Panc1 (cell line): ENCODE measurements at regions not wholly inside any gene's neighbourhood (a gene's known extent, or its start where the extent isn't known, plus 50 kb on each side); places are given as distances from the start of the nearest gene placed in this dataset.

Source experiments
- ATAC-seq: fragments of 200-7000 bp; cut with Tn5 transposase; 2 replicates; pipeline ENCODE4 v1.9.1; 2020; ENCODE audit warnings: mild to moderate bottlenecking, moderate library complexity
- BruUV-seq: library from RNA; stranded (reverse); fragments of 400-500 nt; replicated peaks from 2 replicates; lab custom pipeline; 2021; lab: Mats Ljungman, UMichigan
- CTCF ChIA-PET: fragments of 300-600 bp; sonication (Branson Sonifier 250); formaldehyde crosslinking; loops from one replicate; lab custom pipeline; 2022; ENCODE audit warnings: antibody characterized with exemption; lab: Charles Lee
- POLR2A ChIA-PET: fragments of 300-600 bp; sonication (Branson Sonifier 250); formaldehyde crosslinking; loops from one replicate; lab custom pipeline; 2022; ENCODE audit warnings: antibody characterized with exemption; lab: Charles Lee
- DNase-seq: peaks from one replicate; pipeline ENCODE4 v3.0.0-alpha.2; 2010; ENCODE audit warnings: low read depth, low spot score
- H3K27ac ChIP-seq: 2 replicates; pipeline ENCODE4 v1.5.1; 2011; ENCODE audit warnings: mild to moderate bottlenecking, low read length, inconsistent platforms
- H3K27me3 ChIP-seq: fragments of 200-500 bp; sonication (Bioruptor generic); 2 replicates; pipeline ENCODE4 v1.6.0; 2014; ENCODE audit warnings: low read length, inconsistent platforms; ENCODE audit not compliant: control insufficient read depth, insufficient read depth
- H3K36me3 ChIP-seq: fragments of 200-500 bp; sonication (Bioruptor generic); 2 replicates; pipeline ENCODE4 v1.5.1; 2014; ENCODE audit warnings: inconsistent platforms, mild to moderate bottlenecking, low read length, moderate library complexity; ENCODE audit not compliant: control insufficient read depth, insufficient read depth
- H3K4me1 ChIP-seq: 2 replicates; pipeline ENCODE4 v1.5.1; 2011; ENCODE audit warnings: inconsistent platforms, mild to moderate bottlenecking, low read length, moderate library complexity; ENCODE audit not compliant: control insufficient read depth, insufficient read depth
- H3K4me3 ChIP-seq, 2 experiments: 2 replicates each; pipeline ENCODE4 v1.5.1; 2011 to 2012; ENCODE audit warnings: low read depth in 2 of 2, low read length in 2 of 2, mild to moderate bottlenecking in 2 of 2, inconsistent platforms in 1 of 2, moderate library complexity in 1 of 2
- H3K9me3 ChIP-seq: fragments of 200-500 bp; sonication (Bioruptor generic); 2 replicates; pipeline ENCODE4 v1.5.1; 2014; ENCODE audit warnings: low read depth, mild to moderate bottlenecking, inconsistent platforms, low read length, moderate library complexity; ENCODE audit not compliant: control insufficient read depth, insufficient read depth
- POLR2AphosphoS5 ChIP-seq: IDR thresholded peaks from 2 replicates; pipeline ENCODE4 v1.6.1; 2012; ENCODE audit warnings: mild to moderate bottlenecking, low read depth, low read length, moderate library complexity
- SIN3A ChIP-seq: IDR thresholded peaks from 2 replicates; pipeline ENCODE4 v1.6.1; 2012; ENCODE audit warnings: low read depth, mild to moderate bottlenecking, low read length, moderate library complexity, borderline replicate concordance; ENCODE audit not compliant: insufficient read depth
- TCF7L2 ChIP-seq: IDR thresholded peaks from 2 replicates; pipeline ENCODE4 v1.6.1; 2011; ENCODE audit warnings: mild to moderate bottlenecking, low read depth, low read length, inconsistent platforms
- in situ Hi-C: cut with HindIII; loops from 2 replicates; pipeline ENCODE4 v1.10.0; 2016; ENCODE audit warnings: low sequenced_read_pairs, low pct_unique_long_range_greater_than_20kb
- intact Hi-C: fragments of 100-400 bp; cut with micrococcal nuclease; formaldehyde crosslinking; loops from one replicate; pipeline ENCODE4 v1.10.0; 2022; ENCODE audit not compliant: unreplicated experiment
- TF ChIP-seq, protein P1 (sequence below), 2 experiments: IDR thresholded peaks; 2 replicates each; pipeline ENCODE4 v1.6.1; 2011 to 2012; ENCODE audit warnings: low read depth in 2 of 2, control low read depth in 1 of 2, low read length in 1 of 2, mild to moderate bottlenecking in 1 of 2, moderate library complexity in 1 of 2; ENCODE audit not compliant: insufficient read depth in 1 of 2
- TF ChIP-seq, protein P2 (sequence below): fragments of 450-650 bp; IDR thresholded peaks from 2 replicates; pipeline ENCODE4 v1.5.1; 2017; ENCODE audit warnings: mild to moderate bottlenecking

DNA sequence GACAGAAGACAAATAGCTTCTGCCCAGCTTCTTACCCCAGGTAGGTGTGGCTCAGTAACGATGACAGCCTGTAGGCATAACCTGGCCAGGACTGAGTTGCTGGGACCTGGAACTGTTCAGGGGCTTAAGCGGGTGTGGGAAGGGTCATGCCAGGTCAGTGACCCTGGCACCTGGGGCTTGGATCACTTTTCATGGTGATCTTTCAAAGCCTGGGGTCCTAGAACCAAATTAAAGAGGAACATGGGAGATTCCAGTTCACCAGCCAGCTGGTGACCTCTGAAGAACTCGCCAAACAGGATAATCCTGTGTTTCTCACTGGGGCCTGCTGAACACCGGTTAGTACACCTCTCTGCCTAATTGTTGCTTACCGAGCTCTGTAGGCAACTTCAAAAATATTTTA, 102.6 kb upstream of the LMNTD1 start:
- intact Hi-C loops (no loop called here), in situ Hi-C loops (no loop called here)
- H3K36me3 ChIP-seq = no peaks in the 10 kb centered on the region
- H3K27ac ChIP-seq = no peak overlapping the region
- no TSS peak for BruUV-seq
- no peak overlapping the region for H3K4me3 ChIP-seq
- H3K27me3 ChIP-seq = no peaks in the 10 kb centered on the region; the same call in 1 of the 2 replicates
- TF ChIP-seq SIN3A = no peak
- TF ChIP-seq, protein P1, sequence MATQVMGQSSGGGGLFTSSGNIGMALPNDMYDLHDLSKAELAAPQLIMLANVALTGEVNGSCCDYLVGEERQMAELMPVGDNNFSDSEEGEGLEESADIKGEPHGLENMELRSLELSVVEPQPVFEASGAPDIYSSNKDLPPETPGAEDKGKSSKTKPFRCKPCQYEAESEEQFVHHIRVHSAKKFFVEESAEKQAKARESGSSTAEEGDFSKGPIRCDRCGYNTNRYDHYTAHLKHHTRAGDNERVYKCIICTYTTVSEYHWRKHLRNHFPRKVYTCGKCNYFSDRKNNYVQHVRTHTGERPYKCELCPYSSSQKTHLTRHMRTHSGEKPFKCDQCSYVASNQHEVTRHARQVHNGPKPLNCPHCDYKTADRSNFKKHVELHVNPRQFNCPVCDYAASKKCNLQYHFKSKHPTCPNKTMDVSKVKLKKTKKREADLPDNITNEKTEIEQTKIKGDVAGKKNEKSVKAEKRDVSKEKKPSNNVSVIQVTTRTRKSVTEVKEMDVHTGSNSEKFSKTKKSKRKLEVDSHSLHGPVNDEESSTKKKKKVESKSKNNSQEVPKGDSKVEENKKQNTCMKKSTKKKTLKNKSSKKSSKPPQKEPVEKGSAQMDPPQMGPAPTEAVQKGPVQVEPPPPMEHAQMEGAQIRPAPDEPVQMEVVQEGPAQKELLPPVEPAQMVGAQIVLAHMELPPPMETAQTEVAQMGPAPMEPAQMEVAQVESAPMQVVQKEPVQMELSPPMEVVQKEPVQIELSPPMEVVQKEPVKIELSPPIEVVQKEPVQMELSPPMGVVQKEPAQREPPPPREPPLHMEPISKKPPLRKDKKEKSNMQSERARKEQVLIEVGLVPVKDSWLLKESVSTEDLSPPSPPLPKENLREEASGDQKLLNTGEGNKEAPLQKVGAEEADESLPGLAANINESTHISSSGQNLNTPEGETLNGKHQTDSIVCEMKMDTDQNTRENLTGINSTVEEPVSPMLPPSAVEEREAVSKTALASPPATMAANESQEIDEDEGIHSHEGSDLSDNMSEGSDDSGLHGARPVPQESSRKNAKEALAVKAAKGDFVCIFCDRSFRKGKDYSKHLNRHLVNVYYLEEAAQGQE (IDR thresholded peaks at IDR 0.05; ENCODE audit: insufficient read depth in 1 of 2, low read depth in 2 of 2, low read length in 1 of 2) = no peak
- ATAC-seq (no peak), DNase-seq (no peak)
- no peaks in the 10 kb centered on the region for H3K4me1 ChIP-seq
- POLR2A ChIA-PET = no interaction called here
- CTCF ChIA-PET = no interaction called here
- no peaks in the 10 kb centered on the region for H3K9me3 ChIP-seq

DNA sequence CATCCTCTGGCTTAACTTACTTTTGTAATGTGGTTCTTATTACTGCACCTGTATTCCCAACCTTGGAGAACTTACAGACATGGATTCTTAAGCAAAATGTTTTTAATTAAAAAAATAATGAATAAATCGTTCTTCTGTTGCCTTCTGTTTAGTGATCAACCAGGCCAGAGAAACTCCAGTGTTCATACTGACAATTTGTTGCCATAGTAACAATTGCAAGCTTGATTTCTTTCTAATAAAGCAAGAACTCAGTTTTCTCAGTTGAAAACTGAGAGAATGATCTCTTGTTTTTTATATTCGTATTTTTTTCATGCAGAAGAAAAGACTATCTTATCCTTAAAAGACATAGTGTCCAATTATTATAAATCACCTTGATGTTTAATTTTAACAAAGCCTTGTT, 106.5 kb upstream of the LMNTD1 start:
- Histone ChIP-seq H3K4me3 (no peak overlapping the region), H3K36me3 (no peaks in the 10 kb centered on the region), H3K27me3 (no peaks in the 10 kb centered on the region), H3K4me1 (no peaks in the 10 kb centered on the region), H3K9me3 (no peaks in the 10 kb centered on the region), H3K27ac (no peak overlapping the region)
- no peak for TF ChIP-seq POLR2AphosphoS5
- TF ChIP-seq TCF7L2 = no peak
- TF ChIP-seq, protein P2, sequence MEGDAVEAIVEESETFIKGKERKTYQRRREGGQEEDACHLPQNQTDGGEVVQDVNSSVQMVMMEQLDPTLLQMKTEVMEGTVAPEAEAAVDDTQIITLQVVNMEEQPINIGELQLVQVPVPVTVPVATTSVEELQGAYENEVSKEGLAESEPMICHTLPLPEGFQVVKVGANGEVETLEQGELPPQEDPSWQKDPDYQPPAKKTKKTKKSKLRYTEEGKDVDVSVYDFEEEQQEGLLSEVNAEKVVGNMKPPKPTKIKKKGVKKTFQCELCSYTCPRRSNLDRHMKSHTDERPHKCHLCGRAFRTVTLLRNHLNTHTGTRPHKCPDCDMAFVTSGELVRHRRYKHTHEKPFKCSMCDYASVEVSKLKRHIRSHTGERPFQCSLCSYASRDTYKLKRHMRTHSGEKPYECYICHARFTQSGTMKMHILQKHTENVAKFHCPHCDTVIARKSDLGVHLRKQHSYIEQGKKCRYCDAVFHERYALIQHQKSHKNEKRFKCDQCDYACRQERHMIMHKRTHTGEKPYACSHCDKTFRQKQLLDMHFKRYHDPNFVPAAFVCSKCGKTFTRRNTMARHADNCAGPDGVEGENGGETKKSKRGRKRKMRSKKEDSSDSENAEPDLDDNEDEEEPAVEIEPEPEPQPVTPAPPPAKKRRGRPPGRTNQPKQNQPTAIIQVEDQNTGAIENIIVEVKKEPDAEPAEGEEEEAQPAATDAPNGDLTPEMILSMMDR = no peak
- TF ChIP-seq SIN3A = no peak
- TF ChIP-seq, protein P1 (IDR thresholded peaks at IDR 0.05; ENCODE audit: insufficient read depth in 1 of 2, low read depth in 2 of 2, low read length in 1 of 2) = no peak
- intact Hi-C loops = no loop called here
- CTCF ChIA-PET = no interaction called here
- ATAC-seq = no peak
- in situ Hi-C loops = no loop called here
- BruUV-seq = no TSS peak
- POLR2A ChIA-PET = no interaction called here
- DNase-seq = no peak
